Brain microvascular endothelial cell (primary cell): ENCODE measurements at regions not wholly inside any gene's neighbourhood (a gene's known extent, or its start where the extent isn't known, plus 50 kb on each side); places are given as distances from the start of the nearest gene placed in this dataset.
"Not testable (repeated sequence)": the region's sequence is repeated elsewhere in the genome, so short reads cannot be mapped to it uniquely, and the experiment has no call there.

Experiments
- DNase-seq: peaks from one replicate; pipeline ENCODE4 v3.0.0-alpha.2; 2020
- H3K27ac ChIP-seq: fragments of 250-450 bp; sonication (Bioruptor Pico); 2 replicates; pipeline ENCODE4 v1.5.1; 2020; ENCODE audit warnings: mild to moderate bottlenecking, moderate library complexity
- H3K27me3 ChIP-seq: fragments of 250-450 bp; sonication (Bioruptor Pico); replicated peaks from 2 replicates; pipeline ENCODE4 v1.5.1; 2020; ENCODE audit warnings: mild to moderate bottlenecking
- H3K36me3 ChIP-seq: fragments of 250-450 bp; sonication (Bioruptor Pico); replicated peaks from 2 replicates; pipeline ENCODE4 v1.5.1; 2020; ENCODE audit warnings: mild to moderate bottlenecking
- H3K4me3 ChIP-seq: 2 replicates; pipeline ENCODE4 v1.5.1; 2011; ENCODE audit warnings: low read depth, mild to moderate bottlenecking, control low read depth, low read length, moderate library complexity
- in situ Hi-C: cut with HindIII; loops from 2 replicates; pipeline ENCODE4 v1.10.0; 2017; ENCODE audit warnings: low sequenced_read_pairs, low pct_ligation_motif_present
- TF ChIP-seq, protein P1 (sequence below): IDR thresholded peaks from 2 replicates; pipeline ENCODE4 v1.5.1; 2011; ENCODE audit warnings: low read depth, mild to moderate bottlenecking, moderate library complexity, low read length, control low read depth, inconsistent platforms; ENCODE audit errors: missing control alignments

DNA sequence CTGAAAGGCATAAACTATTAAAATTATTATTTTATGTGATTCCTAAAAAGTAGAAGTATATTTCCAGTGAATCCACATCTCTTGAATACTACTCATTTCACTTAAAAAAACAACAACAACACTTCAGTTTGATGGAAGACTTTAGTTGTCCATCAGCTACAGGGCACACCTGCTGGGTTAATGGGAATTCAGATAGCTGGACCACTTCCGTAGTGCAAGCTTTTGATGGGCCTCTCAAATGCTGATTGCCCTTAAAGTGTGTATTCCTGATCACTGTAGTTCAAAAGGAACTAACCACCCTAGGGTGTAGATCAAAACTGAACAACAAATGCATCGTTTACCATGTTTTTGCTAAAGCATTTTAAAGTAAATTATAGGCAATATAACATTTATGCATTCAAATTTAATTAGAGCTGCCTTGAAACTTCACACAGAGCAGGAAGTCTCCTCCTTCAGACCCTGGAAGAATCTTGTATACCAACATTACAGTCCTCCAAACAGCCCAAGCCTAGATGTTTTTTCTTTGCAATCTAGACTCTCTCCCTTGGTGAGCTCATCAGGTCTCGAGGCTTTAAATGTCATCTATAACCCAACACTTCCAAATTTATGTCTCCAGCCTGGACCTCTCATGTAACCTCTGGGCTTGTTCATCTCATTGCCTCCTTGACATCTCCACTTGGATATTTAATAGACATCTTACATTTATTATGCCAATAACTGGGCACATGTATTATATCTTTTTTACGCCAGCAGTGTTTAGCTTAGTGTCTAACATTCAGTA is 510.1 kb upstream of the SLC39A10 start:
- Histone ChIP-seq H3K27ac (no peak overlapping the region), H3K4me3 (no peak overlapping the region), H3K27me3 (no peaks in the 10 kb centered on the region), H3K36me3 (no peaks in the 10 kb centered on the region)
- in situ Hi-C loops: no loop called here
- TF ChIP-seq, protein P1, sequence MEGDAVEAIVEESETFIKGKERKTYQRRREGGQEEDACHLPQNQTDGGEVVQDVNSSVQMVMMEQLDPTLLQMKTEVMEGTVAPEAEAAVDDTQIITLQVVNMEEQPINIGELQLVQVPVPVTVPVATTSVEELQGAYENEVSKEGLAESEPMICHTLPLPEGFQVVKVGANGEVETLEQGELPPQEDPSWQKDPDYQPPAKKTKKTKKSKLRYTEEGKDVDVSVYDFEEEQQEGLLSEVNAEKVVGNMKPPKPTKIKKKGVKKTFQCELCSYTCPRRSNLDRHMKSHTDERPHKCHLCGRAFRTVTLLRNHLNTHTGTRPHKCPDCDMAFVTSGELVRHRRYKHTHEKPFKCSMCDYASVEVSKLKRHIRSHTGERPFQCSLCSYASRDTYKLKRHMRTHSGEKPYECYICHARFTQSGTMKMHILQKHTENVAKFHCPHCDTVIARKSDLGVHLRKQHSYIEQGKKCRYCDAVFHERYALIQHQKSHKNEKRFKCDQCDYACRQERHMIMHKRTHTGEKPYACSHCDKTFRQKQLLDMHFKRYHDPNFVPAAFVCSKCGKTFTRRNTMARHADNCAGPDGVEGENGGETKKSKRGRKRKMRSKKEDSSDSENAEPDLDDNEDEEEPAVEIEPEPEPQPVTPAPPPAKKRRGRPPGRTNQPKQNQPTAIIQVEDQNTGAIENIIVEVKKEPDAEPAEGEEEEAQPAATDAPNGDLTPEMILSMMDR: no peak
- no peak for DNase-seq

DNA sequence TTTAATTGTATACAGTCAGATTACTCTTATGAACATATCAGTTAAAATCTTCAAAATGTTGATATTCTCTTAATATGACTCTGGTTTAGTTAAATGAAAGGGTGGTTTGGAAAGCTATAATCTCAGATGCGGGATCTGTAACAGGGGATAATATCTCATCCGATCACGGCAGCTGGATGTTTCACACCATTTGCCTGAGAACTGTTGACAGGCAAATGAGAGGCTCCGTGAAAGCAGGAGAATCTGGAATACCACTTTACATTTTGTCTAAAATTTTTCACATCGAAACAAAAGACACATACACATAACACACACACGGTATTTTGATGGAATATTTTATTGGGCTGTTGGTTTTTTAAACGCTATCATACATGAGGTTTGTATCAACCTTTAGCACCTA is 518.6 kb upstream of the SLC39A10 start:
- no peak overlapping the region for H3K27ac ChIP-seq
- no peak overlapping the region for H3K4me3 ChIP-seq
- no peak for DNase-seq
- no peaks in the 10 kb centered on the region for H3K36me3 ChIP-seq
- in situ Hi-C loops: no loop called here
- TF ChIP-seq, protein P1: no peak
- no peaks in the 10 kb centered on the region for H3K27me3 ChIP-seq

DNA sequence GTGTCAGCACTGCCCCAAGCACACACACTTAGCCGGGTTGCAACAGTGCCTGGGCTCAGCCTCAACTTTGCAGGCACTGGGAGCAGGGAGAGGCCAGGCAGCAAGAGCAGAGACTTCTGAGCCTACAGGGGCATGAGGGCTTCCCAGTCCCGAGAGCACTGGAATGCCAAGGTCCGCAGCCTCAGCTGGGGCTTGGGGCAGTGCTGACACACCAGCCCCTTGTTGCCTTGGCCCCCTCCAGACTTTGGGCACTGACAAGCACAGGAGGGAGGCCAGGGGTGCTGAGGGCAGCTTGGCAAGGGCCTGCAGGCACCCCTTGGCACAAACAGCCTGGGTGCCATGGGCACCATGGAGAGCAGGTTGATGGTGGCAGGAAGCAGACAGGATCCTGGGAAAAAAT is 531.1 kb upstream of the SLC39A10 start:
- H3K36me3 ChIP-seq, H3K27me3 ChIP-seq, in situ Hi-C loops, H3K27ac ChIP-seq, H3K4me3 ChIP-seq, DNase-seq: not testable (repeated sequence)

DNA sequence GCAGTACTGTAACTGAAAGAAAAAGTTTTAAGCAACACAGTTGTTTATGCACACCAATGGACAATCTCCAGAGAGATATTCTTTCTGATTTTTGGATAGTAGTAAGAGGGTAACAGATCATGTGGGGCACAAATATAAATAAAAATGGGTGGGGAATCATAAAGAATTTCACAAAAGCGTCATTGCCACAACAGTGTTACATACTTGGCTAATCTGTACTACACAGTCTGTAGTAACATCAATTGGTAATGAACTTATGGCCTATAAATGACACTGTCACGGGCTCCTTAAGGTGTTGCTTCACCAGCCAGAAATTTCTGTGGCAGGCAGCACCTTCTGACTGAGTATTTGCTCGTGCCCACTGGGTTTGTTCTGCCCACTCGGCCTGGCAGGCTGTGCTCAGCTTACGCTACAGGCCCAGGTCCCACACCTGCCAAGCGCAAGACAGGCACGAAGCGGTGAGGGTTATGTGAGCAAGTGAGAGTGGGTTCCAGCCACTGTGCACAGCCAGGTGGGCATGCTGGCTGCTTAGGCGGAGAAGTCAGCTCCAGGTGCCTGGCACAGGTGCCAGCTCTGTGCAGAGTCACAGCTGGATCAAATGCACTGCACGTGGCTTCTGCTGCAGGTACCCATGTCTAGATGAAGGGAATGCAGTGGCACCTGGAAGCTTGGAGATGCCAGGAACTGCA is 532.5 kb upstream of the SLC39A10 start:
- Histone ChIP-seq H3K27me3 (no peaks in the 10 kb centered on the region), H3K4me3 (no peak overlapping the region), H3K27ac (no peak overlapping the region), H3K36me3 (no peaks in the 10 kb centered on the region)
- TF ChIP-seq, protein P1: no peak
- no peak for DNase-seq
- in situ Hi-C loops: no loop called here

DNA sequence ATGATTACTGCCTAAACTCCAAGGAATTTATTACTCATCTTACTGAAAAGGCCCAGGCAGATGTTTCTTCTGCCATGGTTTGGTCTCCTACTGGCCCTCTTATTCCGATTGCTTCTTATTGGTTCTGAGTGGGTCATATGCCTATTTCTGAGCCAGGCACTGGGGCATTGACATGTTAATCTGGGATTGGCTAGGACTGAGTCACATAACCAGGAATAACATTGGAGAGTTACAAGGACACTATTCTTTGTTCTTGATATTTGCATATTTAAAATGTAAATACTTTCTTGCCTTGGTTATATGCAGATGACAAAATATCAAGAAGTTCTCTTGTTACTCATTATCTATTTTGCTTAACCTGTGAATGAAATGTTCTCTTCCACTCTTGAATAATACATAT is 534.4 kb upstream of the SLC39A10 start:
- DNase-seq: no peak
- TF ChIP-seq, protein P1: no peak
- in situ Hi-C loops: no loop called here
- Histone ChIP-seq H3K27me3 (no peaks in the 10 kb centered on the region), H3K27ac (no peak overlapping the region), H3K36me3 (no peaks in the 10 kb centered on the region), H3K4me3 (no peak overlapping the region)

DNA sequence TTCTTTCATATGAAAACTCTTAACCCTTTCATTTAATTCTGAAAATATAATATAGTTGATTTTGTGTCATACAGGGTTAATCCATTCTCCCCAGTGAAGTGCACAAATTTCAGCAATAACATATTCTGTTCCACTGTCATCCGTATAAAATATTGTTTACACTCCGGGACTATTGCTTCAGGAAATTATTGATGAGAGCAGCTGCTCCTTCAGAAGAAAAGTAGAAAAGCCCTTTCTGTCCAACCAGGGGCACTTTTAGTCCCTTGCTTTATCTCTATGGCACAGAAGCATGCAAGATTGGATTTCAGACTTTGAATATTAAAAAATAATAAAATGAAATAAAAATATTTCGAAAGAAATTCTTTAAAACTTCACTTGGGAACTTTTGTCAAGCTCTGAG is 535.7 kb upstream of the SLC39A10 start:
- TF ChIP-seq, protein P1: no peak
- in situ Hi-C loops: no loop called here

More for the DNA sequence above, 535.7 kb upstream of the SLC39A10 start:
- no peak for DNase-seq
- no peaks in the 10 kb centered on the region for H3K27me3 ChIP-seq
- H3K27ac ChIP-seq: no peak overlapping the region
- H3K4me3 ChIP-seq: no peak overlapping the region
- no peaks in the 10 kb centered on the region for H3K36me3 ChIP-seq
